Neural progenitor cell (in vitro differentiated cells): ENCODE measurements at regions not wholly inside any gene's neighbourhood (a gene's known extent, or its start where the extent isn't known, plus 50 kb on each side); places are given as distances from the start of the nearest gene placed in this dataset.
A peak's percentile ranks its signal among the peaks of the same experiment; 100 is the strongest.

ENCODE experiments used
- DNase-seq: peaks from one replicate; pipeline ENCODE4 v3.0.0-alpha.2; 2016; ENCODE audit warnings: low spot score
- H2AFZ ChIP-seq: fragments of 200-600 bp; sonication (generic); replicated peaks from 2 replicates; pipeline ENCODE4 v1.6.1; 2016; ENCODE audit warnings: antibody characterized with exemption
- H3F3A ChIP-seq: fragments of 200-600 bp; sonication (generic); 2 replicates; pipeline ENCODE4 v1.6.1; 2016; ENCODE audit warnings: antibody characterized with exemption, low read depth
- H3K27ac ChIP-seq: fragments of 200-600 bp; sonication (generic); 2 replicates; pipeline ENCODE4 v1.5.1; 2016; ENCODE audit warnings: mild to moderate bottlenecking
- H3K27me3 ChIP-seq: fragments of 200-600 bp; sonication (generic); 2 replicates; pipeline ENCODE4 v1.6.1; 2016; ENCODE audit warnings: mild to moderate bottlenecking, moderate library complexity
- H3K36me3 ChIP-seq: fragments of 200-600 bp; sonication (generic); 2 replicates; pipeline ENCODE4 v1.5.1; 2016
- H3K4me1 ChIP-seq: fragments of 200-600 bp; sonication (generic); 2 replicates; pipeline ENCODE4 v1.6.1; 2016; ENCODE audit warnings: mixed run types
- H3K4me2 ChIP-seq: fragments of 200-600 bp; sonication (generic); 2 replicates; pipeline ENCODE4 v1.6.1; 2016
- H3K4me3 ChIP-seq: fragments of 200-600 bp; sonication (generic); 2 replicates; pipeline ENCODE4 v1.5.1; 2016
- H3K79me2 ChIP-seq: fragments of 200-600 bp; sonication (generic); 2 replicates; pipeline ENCODE4 v1.6.1; 2016; ENCODE audit warnings: low read depth
- H3K9ac ChIP-seq: fragments of 200-600 bp; sonication (generic); 2 replicates; pipeline ENCODE4 v1.6.1; 2016
- H3K9me3 ChIP-seq: fragments of 200-600 bp; sonication (generic); 2 replicates; pipeline ENCODE4 v1.5.1; 2016; ENCODE audit warnings: low read depth
- H4K20me1 ChIP-seq: fragments of 200-600 bp; sonication (generic); 2 replicates; pipeline ENCODE4 v1.6.1; 2016; ENCODE audit warnings: low read depth
- H3K27ac Mint-ChIP-seq: 3 replicates; pipeline ENCODE4 v1.8.0; 2021; ENCODE audit warnings: mixed read lengths
- H3K27me3 Mint-ChIP-seq: 2 replicates; pipeline ENCODE4 v1.8.0; 2022; ENCODE audit warnings: low read depth, mild to moderate bottlenecking, inconsistent platforms, moderate library complexity, mixed read lengths; ENCODE audit not compliant: insufficient read depth
- H3K36me3 Mint-ChIP-seq: 3 replicates; pipeline ENCODE4 v1.8.0; 2021; ENCODE audit warnings: mixed read lengths
- H3K4me1 Mint-ChIP-seq: 3 replicates; pipeline ENCODE4 v1.8.0; 2021; ENCODE audit warnings: mixed read lengths
- H3K4me3 Mint-ChIP-seq: 3 replicates; pipeline ENCODE4 v1.8.0; 2021; ENCODE audit warnings: mild to moderate bottlenecking, moderate library complexity, mixed read lengths
- H3K9me3 Mint-ChIP-seq: 3 replicates; pipeline ENCODE4 v1.8.0; 2020; ENCODE audit warnings: mixed read lengths
- EZH2 ChIP-seq: fragments of 200-600 bp; sonication (generic); IDR thresholded peaks from 2 replicates; pipeline ENCODE4 v1.6.1; 2017; ENCODE audit warnings: antibody characterized with exemption, mild to moderate bottlenecking, moderate library complexity
- EZH2phosphoT487 ChIP-seq: fragments of 200-600 bp; sonication (generic); IDR thresholded peaks from 2 replicates; pipeline ENCODE4 v1.6.1; 2017; ENCODE audit warnings: antibody characterized with exemption
- TF ChIP-seq, protein P1 (sequence below): fragments of 200-600 bp; sonication (generic); IDR thresholded peaks from 2 replicates; pipeline ENCODE4 v1.5.1; 2017; ENCODE audit warnings: antibody characterized with exemption, mild to moderate bottlenecking

DNA sequence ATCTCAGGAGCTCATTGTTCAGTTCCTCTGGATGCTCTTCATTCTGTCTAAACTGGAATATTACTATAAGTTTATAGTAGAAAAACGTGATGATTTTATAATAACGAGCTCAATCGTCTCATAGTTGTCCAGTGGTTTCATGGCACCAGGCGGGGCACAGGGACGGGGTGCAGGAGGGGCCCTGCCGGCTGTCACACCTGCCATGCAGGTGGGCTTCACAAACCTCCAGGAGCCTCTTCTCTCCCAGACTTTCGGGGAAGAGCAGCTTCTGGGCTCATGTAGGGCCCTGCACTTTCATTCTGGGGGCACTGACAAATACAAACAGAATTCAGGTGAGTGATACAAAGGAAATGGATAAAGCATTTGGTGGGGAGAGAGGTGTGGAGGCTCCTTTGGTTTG, 146.9 kb upstream of the KLF6 start:
- Histone ChIP-seq H3K9me3 (no peaks in the 10 kb centered on the region), H4K20me1 (no peaks in the 10 kb centered on the region), H3K4me1 (no peaks in the 10 kb centered on the region), H3F3A (no peaks in the 10 kb centered on the region), H3K4me3 (no peak overlapping the region), H3K9ac (no peak overlapping the region), H3K27me3 (no peaks in the 10 kb centered on the region), H3K4me2 (no peak overlapping the region), H2AFZ (no peak overlapping the region), H3K79me2 (no peaks in the 10 kb centered on the region), H3K36me3 (no peaks in the 10 kb centered on the region), H3K27ac (no peak overlapping the region)
- Mint-ChIP-seq H3K4me1 (peaks cover 2% of the 10 kb centered on the region), H3K27ac (no peak overlapping the region), H3K27me3 (peaks cover 4% of the 10 kb centered on the region), H3K36me3 (no peaks in the 10 kb centered on the region), H3K4me3 (no peak overlapping the region), H3K9me3 (no peaks in the 10 kb centered on the region)
- TF ChIP-seq EZH2 (no peak), EZH2phosphoT487 (no peak)
- TF ChIP-seq, protein P1, sequence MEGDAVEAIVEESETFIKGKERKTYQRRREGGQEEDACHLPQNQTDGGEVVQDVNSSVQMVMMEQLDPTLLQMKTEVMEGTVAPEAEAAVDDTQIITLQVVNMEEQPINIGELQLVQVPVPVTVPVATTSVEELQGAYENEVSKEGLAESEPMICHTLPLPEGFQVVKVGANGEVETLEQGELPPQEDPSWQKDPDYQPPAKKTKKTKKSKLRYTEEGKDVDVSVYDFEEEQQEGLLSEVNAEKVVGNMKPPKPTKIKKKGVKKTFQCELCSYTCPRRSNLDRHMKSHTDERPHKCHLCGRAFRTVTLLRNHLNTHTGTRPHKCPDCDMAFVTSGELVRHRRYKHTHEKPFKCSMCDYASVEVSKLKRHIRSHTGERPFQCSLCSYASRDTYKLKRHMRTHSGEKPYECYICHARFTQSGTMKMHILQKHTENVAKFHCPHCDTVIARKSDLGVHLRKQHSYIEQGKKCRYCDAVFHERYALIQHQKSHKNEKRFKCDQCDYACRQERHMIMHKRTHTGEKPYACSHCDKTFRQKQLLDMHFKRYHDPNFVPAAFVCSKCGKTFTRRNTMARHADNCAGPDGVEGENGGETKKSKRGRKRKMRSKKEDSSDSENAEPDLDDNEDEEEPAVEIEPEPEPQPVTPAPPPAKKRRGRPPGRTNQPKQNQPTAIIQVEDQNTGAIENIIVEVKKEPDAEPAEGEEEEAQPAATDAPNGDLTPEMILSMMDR, result no peak
- no peak for DNase-seq

DNA sequence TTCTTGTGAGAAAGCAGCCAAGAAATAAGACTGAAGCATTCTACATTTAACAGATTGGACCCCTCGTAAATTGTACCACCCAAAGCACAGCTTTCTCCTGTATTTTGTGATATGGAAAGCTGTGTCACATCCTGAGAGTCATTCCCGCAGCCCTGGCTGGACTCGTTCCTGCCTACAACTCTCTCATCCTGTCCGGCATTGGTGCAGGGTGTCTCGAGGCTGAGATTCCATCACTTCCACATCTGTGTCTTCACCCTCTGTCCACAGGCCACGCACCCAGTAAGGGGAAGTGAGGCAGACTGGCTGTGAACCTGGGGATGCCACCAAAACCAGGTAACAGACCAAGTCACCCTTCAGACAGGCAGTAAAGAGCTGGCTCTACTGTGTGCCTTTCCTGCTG, 146.2 kb upstream of the KLF6 start:
- no peak overlapping the region for H3K4me2 ChIP-seq
- no peaks in the 10 kb centered on the region for H3K4me1 ChIP-seq
- H3K9ac ChIP-seq, result no peak overlapping the region
- Mint-ChIP-seq H3K4me3 (peak overlapping the region; percentile 22), H3K4me1 (peaks cover 5% of the 10 kb centered on the region), H3K27me3 (peaks cover 5% of the 10 kb centered on the region), H3K27ac (no peak overlapping the region), H3K36me3 (no peaks in the 10 kb centered on the region), H3K9me3 (no peaks in the 10 kb centered on the region)
- TF ChIP-seq, protein P1, result no peak
- no peak for TF ChIP-seq EZH2phosphoT487
- no peak for TF ChIP-seq EZH2
- no peaks in the 10 kb centered on the region for H3K9me3 ChIP-seq
- no peak for DNase-seq
- H3K79me2 ChIP-seq, result no peaks in the 10 kb centered on the region
- H2AFZ ChIP-seq, result no peak overlapping the region
- no peak overlapping the region for H3K4me3 ChIP-seq
- no peaks in the 10 kb centered on the region for H3K36me3 ChIP-seq
- no peaks in the 10 kb centered on the region for H4K20me1 ChIP-seq
- no peak overlapping the region for H3K27ac ChIP-seq
- no peaks in the 10 kb centered on the region for H3F3A ChIP-seq
- no peaks in the 10 kb centered on the region for H3K27me3 ChIP-seq

DNA sequence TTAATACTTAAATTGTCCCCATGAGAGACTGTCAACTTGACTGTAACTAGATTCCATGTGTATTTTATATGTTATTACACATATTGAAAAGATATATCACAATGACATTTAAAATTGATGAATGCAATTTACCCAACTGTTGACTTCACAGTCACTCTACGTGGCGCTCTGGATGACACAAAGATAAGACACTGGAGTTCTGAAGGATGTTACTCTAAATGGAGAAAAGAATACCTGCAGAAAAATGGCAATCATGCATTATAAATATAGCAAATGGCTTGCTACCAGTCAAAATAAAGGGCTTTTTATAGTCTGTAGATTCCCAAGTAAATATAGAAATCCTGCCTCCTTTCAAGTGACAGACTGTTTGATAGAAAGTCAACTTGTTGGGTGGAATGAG, 143.6 kb upstream of the KLF6 start:
- no peaks in the 10 kb centered on the region for H3K36me3 Mint-ChIP-seq
- no peak overlapping the region for H3K27ac Mint-ChIP-seq
- no peak overlapping the region for H3K9ac ChIP-seq
- no peak overlapping the region for H2AFZ ChIP-seq
- H3K27ac ChIP-seq, result no peak overlapping the region
- no peaks in the 10 kb centered on the region for H3K9me3 ChIP-seq
- H4K20me1 ChIP-seq, result no peaks in the 10 kb centered on the region
- H3K27me3 ChIP-seq, result no peaks in the 10 kb centered on the region
- H3K79me2 ChIP-seq, result no peaks in the 10 kb centered on the region
- H3F3A ChIP-seq, result no peaks in the 10 kb centered on the region
- H3K36me3 ChIP-seq, result no peaks in the 10 kb centered on the region
- no peak for DNase-seq
- H3K4me3 Mint-ChIP-seq, result no peak overlapping the region
- no peaks in the 10 kb centered on the region for H3K4me1 ChIP-seq
- H3K4me2 ChIP-seq, result no peak overlapping the region
- peaks cover 2% of the 10 kb centered on the region for H3K9me3 Mint-ChIP-seq
- no peak overlapping the region for H3K4me3 ChIP-seq
- TF ChIP-seq EZH2 (no peak), EZH2phosphoT487 (no peak)
- TF ChIP-seq, protein P1, result no peak
- H3K4me1 Mint-ChIP-seq, result peaks cover 7% of the 10 kb centered on the region
- peaks cover 5% of the 10 kb centered on the region for H3K27me3 Mint-ChIP-seq
